Colonic mucosa (tissue), 4 donors: ENCODE measurements at regions not wholly inside any gene's neighbourhood (a gene's known extent, or its start where the extent isn't known, plus 50 kb on each side); places are given as distances from the start of the nearest gene placed in this dataset.

Experiments used
- DNase-seq: peaks from one replicate; pipeline ENCODE4 v3.0.0-alpha.2; 2020
- H3K27ac ChIP-seq: fragments of 200-600 bp; one replicate; pipeline ENCODE4 v1.8.0; 2021
- H3K27me3 ChIP-seq: fragments of 200-600 bp; one replicate; pipeline ENCODE4 v1.8.0; 2021
- H3K36me3 ChIP-seq: fragments of 200-600 bp; one replicate; pipeline ENCODE4 v1.8.0; 2021
- H3K4me1 ChIP-seq: fragments of 200-600 bp; one replicate; pipeline ENCODE4 v1.8.0; 2021; ENCODE audit warnings: mild to moderate bottlenecking
- H3K4me3 ChIP-seq: fragments of 200-600 bp; one replicate; pipeline ENCODE4 v1.8.0; 2021
- H3K9ac ChIP-seq, 2 donors: one replicate each; pipeline ENCODE4 v1.7.0; 2013; ENCODE audit warnings: control low read depth in 2 of 2, low read depth in 2 of 2, low read length in 2 of 2
- H3K9me3 ChIP-seq: fragments of 200-600 bp; one replicate; pipeline ENCODE4 v1.8.0; 2021
- intact Hi-C: fragments of 100-400 bp; cut with DNase I; formaldehyde crosslinking; loops from one replicate; pipeline ENCODE4 v1.14.1; 2022
- TF ChIP-seq, protein P1 (sequence below): fragments of 200-600 bp; IDR thresholded peaks from one replicate; pipeline ENCODE4 v1.8.0; 2022; ENCODE audit warnings: antibody characterized with exemption, mild to moderate bottlenecking
- donor health status: healthy.
- donor health status: DM: no; HTN: no; CAD: no.
- donor health status: DM: no; HTN: no; CAD: no.

DNA sequence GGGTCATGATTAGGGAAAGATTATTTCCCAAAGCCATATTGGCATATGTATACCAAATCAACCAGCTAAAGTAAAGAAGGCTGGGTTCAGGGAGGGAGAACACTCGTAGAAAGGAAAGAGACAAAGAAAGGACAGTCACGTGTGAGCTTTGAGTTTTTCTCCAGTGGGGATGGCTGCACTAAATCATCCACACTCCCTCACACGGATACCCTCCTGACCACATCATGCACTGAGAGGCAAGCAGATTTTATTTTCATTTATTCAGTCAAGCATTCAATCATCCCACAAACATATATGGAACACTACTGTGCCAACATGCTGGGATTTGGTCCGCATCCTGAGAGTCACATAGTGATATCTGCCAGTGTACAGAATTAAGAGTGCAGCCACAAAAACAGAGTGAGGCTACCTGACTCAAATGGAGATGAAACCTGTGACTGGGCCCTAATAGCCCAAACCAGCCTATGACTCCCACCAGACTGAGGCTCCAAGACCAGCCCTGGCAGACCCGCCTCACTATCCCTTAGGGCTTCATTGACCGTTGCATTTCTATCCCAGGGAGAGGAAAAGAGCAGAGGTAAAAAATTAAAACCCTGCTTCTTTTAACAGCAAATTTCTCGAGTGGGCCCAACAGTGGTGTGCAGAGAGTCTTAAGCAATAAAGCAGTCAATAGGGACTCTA lies 155.9 kb downstream of the BARHL2 start:
- H3K36me3 ChIP-seq = no peaks in the 10 kb centered on the region
- H3K9me3 ChIP-seq = no peaks in the 10 kb centered on the region
- TF ChIP-seq, protein P1, sequence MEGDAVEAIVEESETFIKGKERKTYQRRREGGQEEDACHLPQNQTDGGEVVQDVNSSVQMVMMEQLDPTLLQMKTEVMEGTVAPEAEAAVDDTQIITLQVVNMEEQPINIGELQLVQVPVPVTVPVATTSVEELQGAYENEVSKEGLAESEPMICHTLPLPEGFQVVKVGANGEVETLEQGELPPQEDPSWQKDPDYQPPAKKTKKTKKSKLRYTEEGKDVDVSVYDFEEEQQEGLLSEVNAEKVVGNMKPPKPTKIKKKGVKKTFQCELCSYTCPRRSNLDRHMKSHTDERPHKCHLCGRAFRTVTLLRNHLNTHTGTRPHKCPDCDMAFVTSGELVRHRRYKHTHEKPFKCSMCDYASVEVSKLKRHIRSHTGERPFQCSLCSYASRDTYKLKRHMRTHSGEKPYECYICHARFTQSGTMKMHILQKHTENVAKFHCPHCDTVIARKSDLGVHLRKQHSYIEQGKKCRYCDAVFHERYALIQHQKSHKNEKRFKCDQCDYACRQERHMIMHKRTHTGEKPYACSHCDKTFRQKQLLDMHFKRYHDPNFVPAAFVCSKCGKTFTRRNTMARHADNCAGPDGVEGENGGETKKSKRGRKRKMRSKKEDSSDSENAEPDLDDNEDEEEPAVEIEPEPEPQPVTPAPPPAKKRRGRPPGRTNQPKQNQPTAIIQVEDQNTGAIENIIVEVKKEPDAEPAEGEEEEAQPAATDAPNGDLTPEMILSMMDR = no peak
- DNase-seq = no peak
- no peak overlapping the region for H3K9ac ChIP-seq
- no peaks in the 10 kb centered on the region for H3K4me1 ChIP-seq
- intact Hi-C loops = no loop called here
- no peak overlapping the region for H3K4me3 ChIP-seq
- H3K27ac ChIP-seq = no peak overlapping the region
- no peaks in the 10 kb centered on the region for H3K27me3 ChIP-seq

DNA sequence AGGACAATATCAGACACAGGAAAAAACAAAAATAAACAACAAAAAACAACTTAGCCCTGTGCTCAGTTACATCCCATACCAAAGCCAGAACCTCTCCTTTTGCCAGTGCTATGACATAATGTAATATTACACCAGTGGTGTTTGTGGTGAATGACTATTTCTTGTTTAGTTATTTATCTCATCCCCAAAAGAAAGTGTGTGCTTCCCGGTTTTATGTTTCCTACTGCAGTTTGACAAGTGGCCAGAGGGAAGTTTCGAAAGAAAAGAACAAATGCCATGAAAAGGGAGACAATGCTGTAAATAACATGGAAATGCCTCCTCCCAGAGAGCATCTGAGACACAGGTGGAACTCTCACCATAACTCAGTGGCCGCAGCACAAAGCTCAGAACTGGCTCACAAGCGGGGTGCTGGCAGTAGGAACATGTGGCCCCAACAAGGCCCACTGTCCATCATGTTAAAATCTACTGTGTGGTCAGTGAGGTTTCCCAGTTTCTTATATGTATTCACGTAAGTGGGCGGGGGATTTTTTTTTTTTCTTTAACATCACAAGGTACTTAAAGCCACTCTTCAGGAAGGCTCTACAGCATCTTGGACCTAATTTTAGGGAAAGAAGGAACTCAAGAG lies 158.2 kb downstream of the BARHL2 start:
- Histone ChIP-seq H3K27ac (no peak overlapping the region), H3K36me3 (no peaks in the 10 kb centered on the region), H3K27me3 (no peaks in the 10 kb centered on the region), H3K9ac (no peak overlapping the region), H3K4me1 (no peaks in the 10 kb centered on the region), H3K4me3 (no peak overlapping the region), H3K9me3 (no peaks in the 10 kb centered on the region)
- TF ChIP-seq, protein P1 = no peak
- intact Hi-C loops = no loop called here
- no peak for DNase-seq

DNA sequence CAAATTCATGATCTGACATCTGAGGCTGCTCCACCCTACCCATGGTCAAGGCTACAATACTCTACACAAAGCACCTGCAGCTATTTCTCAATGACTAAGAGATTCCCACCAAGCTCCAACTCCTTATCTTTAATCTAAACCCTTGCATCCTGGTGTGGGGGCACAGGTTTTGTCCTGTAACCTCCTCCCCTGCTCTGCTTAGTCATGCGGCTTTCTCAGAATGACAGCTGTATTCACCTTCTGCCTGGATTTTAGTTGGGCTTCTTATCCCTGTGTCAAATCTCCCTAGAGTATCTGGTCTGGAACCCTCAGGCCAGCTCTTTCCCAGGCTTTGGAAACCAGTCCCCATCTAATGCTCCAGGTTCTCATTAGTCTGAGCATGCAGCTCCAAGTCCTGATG lies 159.0 kb downstream of the BARHL2 start:
- Histone ChIP-seq H3K9ac (no peak overlapping the region), H3K27me3 (no peaks in the 10 kb centered on the region), H3K36me3 (no peaks in the 10 kb centered on the region), H3K4me1 (no peaks in the 10 kb centered on the region), H3K27ac (no peak overlapping the region), H3K4me3 (no peak overlapping the region), H3K9me3 (no peaks in the 10 kb centered on the region)
- intact Hi-C loops = no loop called here
- no peak for DNase-seq
- TF ChIP-seq, protein P1 = no peak

DNA sequence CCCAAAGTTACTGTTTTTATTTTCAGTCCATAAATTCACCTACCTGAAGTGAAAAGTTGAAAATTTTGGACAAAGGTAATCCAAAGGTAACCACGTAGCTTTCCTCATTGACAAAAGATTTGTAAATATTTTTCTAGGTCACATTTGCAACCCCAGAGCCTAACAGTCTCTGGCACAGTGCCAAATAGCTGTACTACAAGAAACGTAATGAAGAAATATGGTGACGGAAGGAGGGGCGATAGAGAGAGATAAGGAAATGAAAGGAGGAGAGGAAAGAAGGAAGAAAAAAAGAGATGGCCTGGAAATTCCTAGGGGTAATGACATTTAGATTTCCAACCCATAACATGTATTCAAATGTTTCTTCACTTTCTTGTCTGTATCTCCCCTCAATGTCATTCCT lies 159.4 kb downstream of the BARHL2 start:
- Histone ChIP-seq H3K9ac (no peak overlapping the region), H3K27ac (no peak overlapping the region), H3K4me1 (no peaks in the 10 kb centered on the region), H3K27me3 (no peaks in the 10 kb centered on the region), H3K36me3 (no peaks in the 10 kb centered on the region), H3K4me3 (no peak overlapping the region), H3K9me3 (no peaks in the 10 kb centered on the region)
- intact Hi-C loops = no loop called here
- no peak for DNase-seq
- TF ChIP-seq, protein P1 = no peak

DNA sequence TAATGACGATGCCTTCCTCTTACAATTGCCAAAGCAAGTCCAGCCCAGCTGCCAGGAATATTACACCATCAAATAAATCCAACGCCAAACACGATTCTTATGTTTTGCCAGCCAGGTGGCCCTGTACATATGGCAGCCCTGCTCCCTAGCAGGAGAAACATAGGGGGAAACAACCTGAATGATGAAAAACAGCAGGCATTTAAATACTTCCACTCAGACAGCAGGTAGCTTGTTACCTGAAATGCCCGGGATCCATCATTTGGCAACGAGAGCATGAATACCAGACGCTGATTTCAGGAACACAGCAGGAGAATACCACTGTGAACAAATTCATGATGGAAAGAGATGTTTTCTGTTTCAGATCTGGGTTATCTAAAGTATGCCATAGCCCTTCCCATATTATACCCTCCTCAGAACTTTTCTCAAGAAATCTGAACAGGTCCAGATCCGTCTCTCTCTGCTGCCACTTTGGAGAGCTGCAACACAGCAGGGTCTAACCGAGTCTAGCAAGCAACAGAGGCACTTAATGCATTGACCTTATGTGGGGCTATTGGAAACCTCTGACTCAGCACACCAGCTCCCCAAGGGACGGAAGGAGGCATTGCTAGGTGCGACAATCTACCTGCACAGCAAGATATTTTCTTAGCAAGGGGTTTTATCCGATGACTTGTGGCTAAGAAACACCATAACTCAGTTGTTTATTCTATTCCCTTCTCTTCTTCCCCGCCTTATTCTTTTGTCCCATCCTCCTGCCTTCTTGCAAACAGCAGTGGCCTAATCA lies 166.3 kb downstream of the BARHL2 start:
- no peak overlapping the region for H3K27ac ChIP-seq
- no peak overlapping the region for H3K9ac ChIP-seq
- H3K36me3 ChIP-seq = no peaks in the 10 kb centered on the region
- H3K9me3 ChIP-seq = no peaks in the 10 kb centered on the region
- no peaks in the 10 kb centered on the region for H3K27me3 ChIP-seq
- H3K4me1 ChIP-seq = no peaks in the 10 kb centered on the region
- TF ChIP-seq, protein P1 = no peak
- DNase-seq = no peak
- no peak overlapping the region for H3K4me3 ChIP-seq
- intact Hi-C loops = no loop called here
